ENCODE measurements at regions not wholly inside any gene's neighbourhood (a gene's known extent, or its start where the extent isn't known, plus 50 kb on each side); places are given as distances from the start of the nearest gene placed in this dataset.
A peak's percentile ranks its signal among the peaks of the same experiment; 100 is the strongest.
"Not testable (repeated sequence)": the region's sequence is repeated elsewhere in the genome, so short reads cannot be mapped to it uniquely, and the experiment has no call there.

DNA sequence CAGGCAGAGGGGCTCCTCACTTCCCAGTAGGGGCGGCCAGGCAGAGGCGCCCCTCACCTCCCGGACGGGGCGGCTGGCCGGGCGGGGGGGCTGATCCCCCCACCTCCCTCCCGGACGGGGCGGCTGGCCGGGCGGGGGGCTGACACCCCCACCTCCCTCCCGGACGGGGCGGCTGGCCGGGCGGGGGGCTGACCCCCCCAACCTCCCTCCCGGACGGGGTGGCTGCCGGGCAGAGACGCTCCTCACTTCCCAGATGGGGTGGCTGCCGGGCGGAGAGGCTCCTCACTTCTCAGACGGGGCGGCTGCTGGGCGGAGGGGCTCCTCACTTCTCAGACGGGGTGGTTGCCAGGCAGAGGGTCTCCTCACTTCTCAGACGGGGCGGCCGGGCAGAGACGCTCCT is 80.0 kb upstream of the PNPT1 start:
- H2BK12ac ChIP-seq (ENCODE audit: low read length in 2 of 2); DNase-seq; H3K4me1 ChIP-seq (ENCODE audit: control insufficient read depth, insufficient read depth, low read depth, low read length); H2BK120ac ChIP-seq (ENCODE audit: low read depth, low read length); H2AFZ ChIP-seq (ENCODE audit: low read depth, low read length); H2AK5ac ChIP-seq (ENCODE audit: low read length, severe bottlenecking); H3K14ac ChIP-seq (ENCODE audit: low read length in 2 of 2); H4K8ac ChIP-seq (ENCODE audit: low read length); H2BK15ac ChIP-seq (ENCODE audit: low read depth, poor library complexity, severe bottlenecking); H3K79me1 ChIP-seq (replicated peaks; ENCODE audit: low read length, poor library complexity, severe bottlenecking); H3K4me2 ChIP-seq (ENCODE audit: low read length, poor library complexity, severe bottlenecking); H3K4ac ChIP-seq (ENCODE audit: low read depth in 1 of 2, low read length in 2 of 2); H3K27me3 ChIP-seq (ENCODE audit: control insufficient read depth in 1 of 2, insufficient read depth in 1 of 2, low read length in 2 of 2); H3K9me3 ChIP-seq (ENCODE audit: control insufficient read depth, low read length); H3K18ac ChIP-seq (ENCODE audit: low read depth in 1 of 2, low read length in 2 of 2); H3K9ac ChIP-seq (ENCODE audit: low read length); H3K4me3 ChIP-seq (ENCODE audit: insufficient read depth in 1 of 2, low read depth in 1 of 2, low read length in 2 of 2); H3K23ac ChIP-seq (ENCODE audit: low read length in 2 of 2); H3K27ac ChIP-seq (ENCODE audit: low read length, poor library complexity, severe bottlenecking); H3K36me3 ChIP-seq (ENCODE audit: control insufficient read depth in 1 of 2, insufficient read depth in 2 of 2, low read depth in 1 of 2, low read length in 2 of 2); H4K91ac ChIP-seq (ENCODE audit: low read length); H2BK5ac ChIP-seq (ENCODE audit: low read depth, low read length, poor library complexity, severe bottlenecking): not testable (repeated sequence)
- WGBS = no CpG with 5 or more reads among the region's 31 CpGs

- Histone ChIP-seq H2AK5ac (ENCODE audit: low read length, severe bottlenecking) (no peak overlapping the region), H3K9me3 (ENCODE audit: control insufficient read depth, low read length) (no peaks in the 10 kb centered on the region), H3K4me3 (ENCODE audit: insufficient read depth in 1 of 2, low read depth in 1 of 2, low read length in 2 of 2) (no peak overlapping the region), H2AFZ (ENCODE audit: low read depth, low read length) (no peak overlapping the region), H3K4me1 (ENCODE audit: control insufficient read depth, insufficient read depth, low read depth, low read length) (no peaks in the 10 kb centered on the region), H3K4ac (ENCODE audit: low read depth in 1 of 2, low read length in 2 of 2) (no peak overlapping the region), H3K9ac (ENCODE audit: low read length) (no peak overlapping the region), H4K8ac (ENCODE audit: low read length) (no peak overlapping the region), H2BK12ac (ENCODE audit: low read length in 2 of 2) (no peak overlapping the region), H2BK120ac (ENCODE audit: low read depth, low read length) (no peak overlapping the region), H3K18ac (ENCODE audit: low read depth in 1 of 2, low read length in 2 of 2) (no peak overlapping the region), H3K27me3 (ENCODE audit: control insufficient read depth in 1 of 2, insufficient read depth in 1 of 2, low read length in 2 of 2) (peaks cover 3 to 4% of the 10 kb centered on the region in 2 experiments), H2BK5ac (ENCODE audit: low read depth, low read length, poor library complexity, severe bottlenecking) (no peak overlapping the region), H3K23ac (ENCODE audit: low read length in 2 of 2) (no peak overlapping the region), H3K14ac (ENCODE audit: low read length in 2 of 2) (no peak overlapping the region), H3K4me2 (ENCODE audit: low read length, poor library complexity, severe bottlenecking) (no peak overlapping the region), H3K79me1 (replicated peaks; ENCODE audit: low read length, poor library complexity, severe bottlenecking) (no peaks in the 10 kb centered on the region), H2BK15ac (ENCODE audit: low read depth, poor library complexity, severe bottlenecking) (no peak overlapping the region), H3K27ac (ENCODE audit: low read length, poor library complexity, severe bottlenecking) (no peak overlapping the region), H4K91ac (ENCODE audit: low read length) (no peak overlapping the region), H3K36me3 (ENCODE audit: control insufficient read depth in 1 of 2, insufficient read depth in 2 of 2, low read depth in 1 of 2, low read length in 2 of 2) (no peaks in the 10 kb centered on the region)
- 85% methylated on average over 4 of the region's 7 CpGs for WGBS
- DNase-seq = no peak
These were observed 78.7 kb upstream of the PNPT1 start for GRCh38 chr2:55772109-55772980.

GRCh38 chr2:55771612-55772011 is 78.0 kb upstream of the PNPT1 start:
- Histone ChIP-seq H2BK15ac (ENCODE audit: low read depth, poor library complexity, severe bottlenecking) (no peak overlapping the region), H3K4me3 (ENCODE audit: insufficient read depth in 1 of 2, low read depth in 1 of 2, low read length in 2 of 2) (no peak overlapping the region), H2BK12ac (ENCODE audit: low read length in 2 of 2) (no peak overlapping the region), H3K36me3 (ENCODE audit: control insufficient read depth in 1 of 2, insufficient read depth in 2 of 2, low read depth in 1 of 2, low read length in 2 of 2) (no peaks in the 10 kb centered on the region), H3K23ac (ENCODE audit: low read length in 2 of 2) (no peak overlapping the region), H2AK5ac (ENCODE audit: low read length, severe bottlenecking) (no peak overlapping the region), H2BK5ac (ENCODE audit: low read depth, low read length, poor library complexity, severe bottlenecking) (no peak overlapping the region), H3K4ac (ENCODE audit: low read depth in 1 of 2, low read length in 2 of 2) (no peak overlapping the region), H3K4me2 (ENCODE audit: low read length, poor library complexity, severe bottlenecking) (no peak overlapping the region), H4K91ac (ENCODE audit: low read length) (no peak overlapping the region), H2BK120ac (ENCODE audit: low read depth, low read length) (no peak overlapping the region), H3K9ac (ENCODE audit: low read length) (no peak overlapping the region), H4K8ac (ENCODE audit: low read length) (no peak overlapping the region), H3K18ac (ENCODE audit: low read depth in 1 of 2, low read length in 2 of 2) (no peak overlapping the region), H3K79me1 (replicated peaks; ENCODE audit: low read length, poor library complexity, severe bottlenecking) (no peaks in the 10 kb centered on the region), H3K27me3 (ENCODE audit: control insufficient read depth in 1 of 2, insufficient read depth in 1 of 2, low read length in 2 of 2) (peaks cover 3 to 4% of the 10 kb centered on the region in 2 experiments), H3K27ac (ENCODE audit: low read length, poor library complexity, severe bottlenecking) (no peak overlapping the region), H3K14ac (ENCODE audit: low read length in 2 of 2) (no peak overlapping the region), H3K4me1 (ENCODE audit: control insufficient read depth, insufficient read depth, low read depth, low read length) (no peaks in the 10 kb centered on the region), H3K9me3 (ENCODE audit: control insufficient read depth, low read length) (no peaks in the 10 kb centered on the region), H2AFZ (ENCODE audit: low read depth, low read length) (no peak overlapping the region)
- peak; percentile 61 for DNase-seq
- no CpG with 5 or more reads among the region's 2 CpGs for WGBS

DNA sequence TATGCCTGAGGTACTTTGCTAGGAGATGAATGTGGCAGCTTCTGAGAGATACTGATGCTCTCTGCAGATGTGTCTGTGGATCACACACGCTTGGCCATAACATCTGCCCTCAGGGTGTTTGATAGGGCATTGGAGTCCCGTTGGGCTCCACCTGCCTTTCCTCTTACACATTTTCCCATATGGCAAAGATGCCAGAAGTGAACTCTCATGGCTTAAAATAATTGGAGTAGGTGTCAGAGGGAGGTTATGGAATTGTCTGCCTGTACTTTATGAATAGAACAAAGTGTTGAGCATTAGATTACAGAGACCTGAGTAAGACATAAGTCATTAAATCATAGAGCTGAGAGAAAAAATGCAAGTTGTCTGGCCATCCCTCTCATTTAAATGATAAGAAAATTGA is 75.3 kb upstream of the PNPT1 start:
- H2BK15ac ChIP-seq (ENCODE audit: low read depth, poor library complexity, severe bottlenecking) = no peak overlapping the region
- H3K18ac ChIP-seq (ENCODE audit: low read depth in 1 of 2, low read length in 2 of 2) = no peak overlapping the region
- H2BK12ac ChIP-seq (ENCODE audit: low read length in 2 of 2) = no peak overlapping the region
- H3K79me1 ChIP-seq (replicated peaks; ENCODE audit: low read length, poor library complexity, severe bottlenecking) = no peaks in the 10 kb centered on the region
- H3K36me3 ChIP-seq (ENCODE audit: control insufficient read depth in 1 of 2, insufficient read depth in 2 of 2, low read depth in 1 of 2, low read length in 2 of 2) = no peaks in the 10 kb centered on the region
- H4K91ac ChIP-seq (ENCODE audit: low read length) = no peak overlapping the region
- no peak for DNase-seq
- H3K27ac ChIP-seq (ENCODE audit: low read length, poor library complexity, severe bottlenecking) = no peak overlapping the region
- no peaks in the 10 kb centered on the region for H3K4me1 ChIP-seq (ENCODE audit: control insufficient read depth, insufficient read depth, low read depth, low read length)
- H3K4me2 ChIP-seq (ENCODE audit: low read length, poor library complexity, severe bottlenecking) = no peak overlapping the region
- no peak overlapping the region for H3K4ac ChIP-seq (ENCODE audit: low read depth in 1 of 2, low read length in 2 of 2)
- H3K27me3 ChIP-seq (ENCODE audit: control insufficient read depth in 1 of 2, insufficient read depth in 1 of 2, low read length in 2 of 2) = peaks cover 3 to 4% of the 10 kb centered on the region in 2 experiments
- H2AFZ ChIP-seq (ENCODE audit: low read depth, low read length) = no peak overlapping the region
- H3K9me3 ChIP-seq (ENCODE audit: control insufficient read depth, low read length) = no peaks in the 10 kb centered on the region
- H3K9ac ChIP-seq (ENCODE audit: low read length) = no peak overlapping the region
- no peak overlapping the region for H3K23ac ChIP-seq (ENCODE audit: low read length in 2 of 2)
- H3K14ac ChIP-seq (ENCODE audit: low read length in 2 of 2) = no peak overlapping the region
- H4K8ac ChIP-seq (ENCODE audit: low read length) = no peak overlapping the region
- no peak overlapping the region for H2BK5ac ChIP-seq (ENCODE audit: low read depth, low read length, poor library complexity, severe bottlenecking)
- WGBS = 91% methylated on average over 1 of the region's 2 CpGs
- no peak overlapping the region for H2AK5ac ChIP-seq (ENCODE audit: low read length, severe bottlenecking)
- no peak overlapping the region for H2BK120ac ChIP-seq (ENCODE audit: low read depth, low read length)
- H3K4me3 ChIP-seq (ENCODE audit: insufficient read depth in 1 of 2, low read depth in 1 of 2, low read length in 2 of 2) = no peak overlapping the region

Measured in mesenchymal stem cell (in vitro differentiated cells and primary cell).